ENCODE measurements at regions not wholly inside any gene's neighbourhood (a gene's known extent, or its start where the extent isn't known, plus 50 kb on each side); places are given as distances from the start of the nearest gene placed in this dataset.
"Not testable (repeated sequence)": the region's sequence is repeated elsewhere in the genome, so short reads cannot be mapped to it uniquely, and the experiment has no call there.

GRCh38 chr6:11304946-11305345 is 72.5 kb upstream of the NEDD9 start:
- Histone ChIP-seq H3K4me1 (ENCODE audit: low read length) (no peaks in the 10 kb centered on the region), H3K27me3 (replicated peaks; ENCODE audit: insufficient read depth, low read length) (no peaks in the 10 kb centered on the region), H2AFZ (ENCODE audit: low read length) (no peak overlapping the region), H3K4me3 (ENCODE audit: low read length) (no peak overlapping the region), H3K36me3 (replicated peaks; ENCODE audit: insufficient read depth, low read length) (no peaks in the 10 kb centered on the region), H3K9ac (ENCODE audit: low read length) (no peak overlapping the region), H3K9me3 (replicated peaks; ENCODE audit: insufficient read depth, low read length) (no peaks in the 10 kb centered on the region), H3K27ac (ENCODE audit: low read length) (no peak overlapping the region), H3F3A (ENCODE audit: insufficient read depth, low read length) (no peaks in the 10 kb centered on the region), H4K20me1 (ENCODE audit: insufficient read depth, low read length) (no peaks in the 10 kb centered on the region), H3K79me2 (ENCODE audit: low read length) (no peaks in the 10 kb centered on the region), H3K9me2 (replicated peaks; ENCODE audit: insufficient read depth, low read length) (no peaks in the 10 kb centered on the region), H3K4me2 (ENCODE audit: low read depth, low read length) (no peak overlapping the region)
- TF ChIP-seq EZH2 (optimal IDR thresholded peaks at IDR 0.05; ENCODE audit: low read depth, low read length): no peak
- TF ChIP-seq EZH2phosphoT487 (IDR thresholded peaks at IDR 0.05; ENCODE audit: low read length): no peak
- TF ChIP-seq CTCF (IDR thresholded peaks at IDR 0.05; ENCODE audit: low read length): no peak
- no peak for DNase-seq

- not testable (repeated sequence) for H2AFZ ChIP-seq (ENCODE audit: low read length); H3K9me2 ChIP-seq (replicated peaks; ENCODE audit: insufficient read depth, low read length); DNase-seq; H3K4me1 ChIP-seq (ENCODE audit: low read length); H3K9me3 ChIP-seq (replicated peaks; ENCODE audit: insufficient read depth, low read length); H3F3A ChIP-seq (ENCODE audit: insufficient read depth, low read length); H3K4me3 ChIP-seq (ENCODE audit: low read length); H3K79me2 ChIP-seq (ENCODE audit: low read length); H4K20me1 ChIP-seq (ENCODE audit: insufficient read depth, low read length); H3K27me3 ChIP-seq (replicated peaks; ENCODE audit: insufficient read depth, low read length); H3K27ac ChIP-seq (ENCODE audit: low read length); H3K4me2 ChIP-seq (ENCODE audit: low read depth, low read length); H3K36me3 ChIP-seq (replicated peaks; ENCODE audit: insufficient read depth, low read length); H3K9ac ChIP-seq (ENCODE audit: low read length)
These were observed 67.5 kb upstream of the NEDD9 start for GRCh38 chr6:11299876-11300428.

- not testable (repeated sequence) for H3K27ac ChIP-seq (ENCODE audit: low read length); H3K4me2 ChIP-seq (ENCODE audit: low read depth, low read length); H4K20me1 ChIP-seq (ENCODE audit: insufficient read depth, low read length); DNase-seq; H3K4me1 ChIP-seq (ENCODE audit: low read length); H3K27me3 ChIP-seq (replicated peaks; ENCODE audit: insufficient read depth, low read length); H2AFZ ChIP-seq (ENCODE audit: low read length); H3K9me3 ChIP-seq (replicated peaks; ENCODE audit: insufficient read depth, low read length); H3K9me2 ChIP-seq (replicated peaks; ENCODE audit: insufficient read depth, low read length); H3K79me2 ChIP-seq (ENCODE audit: low read length); H3K9ac ChIP-seq (ENCODE audit: low read length); H3K36me3 ChIP-seq (replicated peaks; ENCODE audit: insufficient read depth, low read length); H3K4me3 ChIP-seq (ENCODE audit: low read length); H3F3A ChIP-seq (ENCODE audit: insufficient read depth, low read length)
These were observed 66.9 kb upstream of the NEDD9 start for GRCh38 chr6:11299421-11299784.

- Histone ChIP-seq H3K4me3 (ENCODE audit: low read length) (no peak overlapping the region), H3K27ac (ENCODE audit: low read length) (no peak overlapping the region), H3K4me1 (ENCODE audit: low read length) (no peaks in the 10 kb centered on the region), H4K20me1 (ENCODE audit: insufficient read depth, low read length) (no peaks in the 10 kb centered on the region), H2AFZ (ENCODE audit: low read length) (no peak overlapping the region), H3K9me2 (replicated peaks; ENCODE audit: insufficient read depth, low read length) (no peaks in the 10 kb centered on the region), H3K27me3 (replicated peaks; ENCODE audit: insufficient read depth, low read length) (no peaks in the 10 kb centered on the region), H3F3A (ENCODE audit: insufficient read depth, low read length) (no peaks in the 10 kb centered on the region), H3K9me3 (replicated peaks; ENCODE audit: insufficient read depth, low read length) (no peaks in the 10 kb centered on the region), H3K36me3 (replicated peaks; ENCODE audit: insufficient read depth, low read length) (no peaks in the 10 kb centered on the region), H3K79me2 (ENCODE audit: low read length) (no peaks in the 10 kb centered on the region), H3K4me2 (ENCODE audit: low read depth, low read length) (no peak overlapping the region), H3K9ac (ENCODE audit: low read length) (no peak overlapping the region)
- TF ChIP-seq CTCF (IDR thresholded peaks at IDR 0.05; ENCODE audit: low read length): no peak
- TF ChIP-seq EZH2phosphoT487 (IDR thresholded peaks at IDR 0.05; ENCODE audit: low read length): no peak
- no peak for TF ChIP-seq EZH2 (optimal IDR thresholded peaks at IDR 0.05; ENCODE audit: low read depth, low read length)
- DNase-seq: no peak
These were observed 66.4 kb upstream of the NEDD9 start for GRCh38 chr6:11298651-11299420.
